Bone marrow (tissue), 2 donors: ENCODE measurements at regions not wholly inside any gene's neighbourhood (a gene's known extent, or its start where the extent isn't known, plus 50 kb on each side); places are given as distances from the start of the nearest gene placed in this dataset.
"Not testable (repeated sequence)": the region's sequence is repeated elsewhere in the genome, so short reads cannot be mapped to it uniquely, and the experiment has no call there.

Experiments
- DNase-seq, 2 donors: peaks; one replicate each; lab custom pipeline; 2025; lab: John Stamatoyannopoulos, UW

DNA sequence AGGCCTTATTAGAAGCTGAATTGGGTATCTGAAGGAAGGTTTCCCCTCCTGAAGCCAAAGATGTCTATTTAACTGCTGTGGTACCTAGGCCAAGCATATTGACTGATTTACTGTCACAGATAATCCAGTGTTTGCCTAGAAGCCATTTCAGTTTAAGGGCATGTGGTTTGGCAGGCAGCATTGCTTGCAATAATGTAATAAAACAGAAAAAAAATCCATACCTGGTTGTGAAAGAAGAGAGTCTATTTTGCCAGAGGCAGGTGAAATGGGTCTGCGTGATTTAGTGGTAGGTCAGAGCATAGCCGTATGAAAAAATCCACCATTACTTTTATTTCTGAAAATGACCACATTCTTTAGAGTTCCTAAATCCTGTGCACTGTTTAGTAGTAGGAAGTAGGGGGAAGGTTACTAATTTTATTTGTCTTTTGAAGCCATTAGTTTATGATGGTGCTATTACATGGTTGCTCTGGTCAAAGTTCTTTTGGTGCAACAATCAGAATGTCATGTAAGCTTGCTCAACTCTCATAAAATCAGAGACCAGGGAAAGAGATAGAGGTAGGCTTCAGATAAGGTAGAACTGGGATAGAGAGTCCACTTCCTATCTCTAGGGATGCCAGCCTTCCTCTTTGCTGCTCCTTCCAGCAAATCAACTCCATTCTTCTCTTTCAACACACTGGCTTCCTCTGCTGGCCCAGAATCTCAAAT is 343.4 kb downstream of the GPD2 start:
- DNase-seq = no peak

DNA sequence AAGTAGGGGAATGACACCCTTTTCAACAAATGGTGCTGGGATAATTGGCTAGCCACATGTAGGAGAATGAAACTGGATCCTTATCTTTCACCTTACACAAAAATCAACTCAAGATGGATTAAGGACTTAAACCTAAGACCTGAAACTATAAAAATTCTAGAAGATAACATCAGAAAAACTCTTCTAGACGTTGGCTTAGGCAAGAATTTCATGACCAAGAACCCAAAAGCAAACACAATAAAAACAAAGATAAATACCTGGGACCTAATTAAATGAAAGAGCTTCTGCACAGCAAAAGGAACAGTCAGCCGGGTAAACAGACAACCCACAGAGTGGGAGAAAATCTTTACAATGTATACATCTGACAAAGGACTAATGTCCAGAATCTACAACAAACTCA is 345.5 kb downstream of the GPD2 start:
- not testable (repeated sequence) for DNase-seq

DNA sequence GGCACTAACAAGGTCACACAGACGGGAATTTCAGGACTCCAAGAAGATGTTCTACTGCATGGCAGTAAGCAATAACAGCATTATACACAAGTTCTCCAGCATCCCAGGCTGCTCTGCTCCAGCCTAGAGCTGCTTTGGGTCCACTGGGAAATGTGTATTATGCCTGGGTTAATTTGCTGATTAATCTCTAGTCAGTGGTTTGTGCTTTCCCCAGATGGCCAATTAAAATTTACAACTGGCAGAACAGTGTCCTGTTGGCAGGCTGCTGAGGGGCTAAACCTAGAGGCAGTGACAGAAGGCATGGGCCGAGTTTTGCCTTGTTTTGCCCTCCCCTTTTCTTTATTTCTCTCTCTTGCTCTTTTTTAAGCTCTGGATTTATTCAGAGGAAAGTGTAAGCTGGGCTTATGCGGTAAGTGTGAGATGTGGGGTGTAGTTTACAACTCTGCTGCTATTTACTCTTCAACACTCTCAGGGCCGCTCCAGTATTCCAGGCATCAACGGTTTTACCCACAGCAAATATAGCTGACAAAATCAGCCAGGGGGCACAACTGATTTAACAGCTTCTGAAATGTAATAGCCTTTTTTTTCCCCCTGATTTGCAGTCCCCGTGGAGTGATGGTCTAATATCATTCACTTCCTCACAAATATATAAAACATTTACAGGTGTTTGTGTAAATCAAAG is 348.0 kb downstream of the GPD2 start:
- DNase-seq = no peak

DNA sequence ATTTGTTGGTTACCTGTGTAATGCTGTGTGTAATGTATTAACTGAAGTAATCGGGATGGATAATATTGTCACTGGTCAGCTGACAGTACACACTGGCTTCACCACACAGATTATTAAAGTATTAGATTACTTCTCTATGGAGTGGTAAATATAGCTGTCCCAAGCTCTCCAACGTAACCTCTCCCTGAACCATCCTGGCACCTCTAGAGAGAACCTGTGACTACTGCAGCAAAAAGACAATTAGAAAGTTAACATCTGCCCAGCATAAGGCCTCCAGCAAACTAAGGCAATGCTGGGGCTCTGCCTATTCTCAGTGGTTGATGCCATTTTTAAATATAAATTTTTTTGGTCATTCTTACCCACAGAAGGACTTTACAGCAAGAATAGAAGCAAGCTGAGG is 351.3 kb downstream of the GPD2 start:
- DNase-seq = no peak

DNA sequence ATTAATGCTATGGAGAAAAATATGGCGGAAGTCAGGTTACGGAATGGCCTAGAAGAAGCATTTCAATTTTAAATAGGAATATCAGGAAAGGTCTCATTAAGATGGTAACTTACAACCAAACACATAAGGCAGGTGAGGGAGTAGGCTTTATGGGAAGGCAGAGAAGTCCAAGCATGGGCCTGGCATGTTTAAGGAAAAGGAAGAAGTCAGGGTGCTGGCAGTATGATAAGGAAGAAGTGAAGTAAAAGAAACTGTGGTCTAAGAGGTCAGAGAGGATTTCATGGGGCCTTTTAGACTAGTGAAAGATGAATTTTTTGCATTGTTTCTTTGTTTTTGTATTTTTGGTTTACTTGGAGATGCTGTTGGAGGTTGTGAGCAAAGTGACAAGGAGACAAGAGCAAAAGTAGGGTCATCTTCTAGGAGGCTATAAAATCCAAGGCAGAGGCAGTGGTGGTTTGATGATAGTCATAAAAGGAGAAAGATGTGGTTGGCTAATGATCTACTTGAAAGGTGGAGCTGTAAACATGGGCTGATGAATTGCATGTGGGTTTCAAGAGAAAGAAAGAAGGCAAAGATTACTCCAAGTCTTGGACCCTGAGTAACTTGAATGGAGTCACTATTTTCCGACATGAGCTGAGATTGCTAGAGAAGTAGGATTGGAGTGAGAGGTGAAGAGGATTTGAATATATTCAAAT is 354.3 kb downstream of the GPD2 start:
- DNase-seq = no peak

DNA sequence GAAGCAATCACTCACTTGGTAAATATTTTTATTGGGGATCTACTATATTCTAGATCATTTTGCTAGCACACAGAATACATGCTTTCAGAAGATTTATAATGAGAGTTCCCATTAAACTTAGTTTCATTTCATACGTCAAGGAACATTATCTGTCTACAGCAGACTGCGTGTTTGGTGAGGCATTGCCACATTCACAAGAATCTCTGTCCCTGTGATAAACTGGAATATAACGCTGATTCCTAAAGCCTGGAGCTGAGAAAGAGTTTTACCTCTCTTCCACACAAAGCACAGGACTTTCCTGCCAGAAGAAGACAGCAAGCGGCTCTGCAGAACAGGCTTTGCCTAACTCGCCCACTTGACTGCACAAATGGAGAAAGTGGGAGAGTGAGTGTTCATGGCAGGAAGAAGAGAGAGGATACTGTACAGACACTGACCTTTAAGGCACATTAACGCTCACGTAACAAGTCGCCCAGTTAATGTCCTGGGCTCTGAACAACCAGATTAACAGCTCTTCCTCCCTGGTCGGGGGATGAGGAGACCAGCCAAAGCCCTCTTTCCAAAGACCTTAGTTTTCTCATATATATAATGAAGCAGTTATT is 356.2 kb downstream of the GPD2 start:
- DNase-seq = no peak

DNA sequence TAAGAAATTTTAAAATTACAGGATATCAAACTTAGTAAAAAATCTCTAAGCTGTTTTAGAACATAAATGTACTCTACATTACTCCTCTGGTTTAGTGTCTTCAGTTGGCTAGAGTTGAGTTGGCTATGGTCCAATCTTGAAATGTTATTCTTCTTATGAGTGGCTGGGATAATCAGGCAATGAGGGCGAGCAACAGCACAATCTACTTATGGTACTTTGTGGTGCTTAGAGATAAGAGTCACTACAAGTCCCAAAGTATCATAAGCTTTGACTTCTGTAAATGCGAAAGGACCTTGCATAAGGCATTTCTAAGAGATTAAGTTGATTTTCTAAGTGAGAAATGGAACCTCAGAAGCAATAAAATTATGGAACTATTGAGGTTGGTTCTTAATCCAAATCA is 361.7 kb downstream of the GPD2 start:
- DNase-seq = no peak

DNA sequence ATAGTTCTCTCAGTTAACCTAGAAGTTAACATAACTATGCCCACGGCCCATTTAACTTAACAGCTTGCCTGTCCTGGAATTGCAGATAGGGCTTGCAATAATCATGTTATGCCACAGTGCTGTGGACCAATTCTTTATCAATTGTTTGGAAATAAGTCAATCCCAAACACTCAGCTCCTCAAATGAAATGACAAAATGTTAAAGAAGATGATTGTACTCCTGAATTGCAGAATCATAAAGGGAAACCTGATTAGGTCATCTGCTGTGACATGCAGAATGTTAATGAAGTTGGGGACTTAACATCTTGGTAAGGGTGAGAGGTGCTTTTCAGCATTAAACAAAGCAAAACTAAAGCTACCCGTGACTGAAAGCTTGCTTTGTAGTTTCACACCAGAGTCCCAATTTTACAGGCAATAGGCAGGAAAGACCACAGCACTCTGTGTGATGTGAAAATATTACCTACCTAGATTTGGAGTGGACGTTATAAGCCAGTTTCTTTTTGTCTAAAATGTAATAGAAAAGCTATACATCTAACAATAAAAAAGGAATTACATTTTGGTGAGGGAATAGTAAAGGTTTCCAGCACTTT is 364.0 kb downstream of the GPD2 start:
- no peak for DNase-seq

DNA sequence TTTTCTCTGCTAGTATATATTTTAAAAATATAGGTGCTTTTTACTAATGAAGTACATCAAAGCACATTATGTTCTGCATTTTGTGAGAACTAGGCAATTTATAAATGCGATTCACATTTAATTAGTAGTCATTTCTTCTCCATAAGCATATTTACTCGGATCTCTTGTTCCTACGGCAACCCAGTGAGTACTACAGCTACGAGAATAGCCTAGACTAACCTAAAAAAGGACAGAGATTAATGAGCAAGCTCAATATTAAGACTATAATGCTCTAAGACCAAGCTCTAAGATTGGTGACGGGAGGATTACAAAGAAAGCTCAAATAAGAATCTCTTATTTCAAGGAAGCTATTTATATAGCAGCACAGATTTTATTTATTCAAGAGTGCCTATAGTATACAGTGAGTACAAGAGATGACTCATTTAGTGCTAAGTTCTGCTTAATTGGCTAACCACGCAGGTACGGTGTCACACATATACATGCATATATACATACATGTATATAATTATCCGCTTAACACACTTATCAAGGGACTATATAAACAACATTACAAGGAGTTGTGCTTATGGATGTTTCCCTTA is 364.7 kb downstream of the GPD2 start:
- DNase-seq = no peak

DNA sequence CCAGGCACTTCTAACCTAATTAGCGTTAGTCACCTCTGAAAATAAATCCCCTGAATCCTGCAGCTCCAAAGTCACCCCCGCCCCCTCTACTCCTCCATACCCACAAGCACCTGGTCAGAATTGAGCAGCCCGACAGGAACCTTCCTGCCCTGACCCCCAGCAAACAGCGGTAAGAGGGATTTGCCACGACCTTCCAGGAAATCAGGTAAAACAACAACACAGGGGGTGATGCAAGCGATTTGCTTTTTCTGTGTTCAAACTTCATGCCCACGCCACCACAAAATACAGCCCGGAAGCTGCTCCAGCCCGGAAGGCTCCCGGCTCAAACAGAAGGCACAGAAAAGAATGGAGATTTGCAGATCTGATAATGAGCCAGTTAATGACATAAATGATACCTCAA is 367.1 kb downstream of the GPD2 start:
- DNase-seq = no peak

DNA sequence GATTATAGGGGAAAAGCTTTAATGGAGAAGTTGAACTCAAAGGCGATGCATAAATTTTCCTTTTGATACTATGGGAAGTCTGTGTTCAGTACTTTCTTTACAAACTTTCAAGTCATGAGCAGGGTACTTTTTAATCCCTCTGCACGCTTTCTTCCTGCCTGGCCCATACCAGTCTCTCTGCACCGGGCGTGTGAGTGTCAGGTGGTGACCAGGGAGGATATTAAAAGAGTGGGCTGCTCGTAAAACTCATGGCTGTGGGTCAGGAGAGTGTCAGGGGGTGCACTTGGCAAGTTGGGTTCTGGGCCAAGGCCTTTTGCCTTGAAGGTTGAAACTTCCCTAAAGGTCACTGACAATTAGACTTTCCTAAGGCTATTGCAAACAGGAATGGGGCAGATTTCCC is 367.8 kb downstream of the GPD2 start:
- no peak for DNase-seq

DNA sequence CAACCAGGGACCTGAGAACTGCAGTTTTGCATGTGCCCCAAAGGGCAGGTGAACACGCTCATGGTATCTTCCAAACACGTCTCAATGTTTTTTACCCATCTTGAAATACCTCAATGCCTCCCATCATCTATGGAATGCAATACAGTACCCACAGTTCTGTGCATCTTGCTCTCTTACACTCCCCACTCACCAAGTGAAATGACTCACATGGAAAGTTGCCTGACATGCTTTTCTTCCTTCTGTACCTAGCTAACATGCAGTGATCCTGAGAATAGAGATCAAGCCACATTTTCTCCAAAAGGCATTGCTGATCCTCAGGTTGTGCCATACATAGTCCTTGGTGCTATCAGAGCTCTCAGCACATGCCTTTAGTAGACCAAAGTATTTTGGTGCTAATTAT is 373.9 kb downstream of the GPD2 start:
- no peak for DNase-seq

DNA sequence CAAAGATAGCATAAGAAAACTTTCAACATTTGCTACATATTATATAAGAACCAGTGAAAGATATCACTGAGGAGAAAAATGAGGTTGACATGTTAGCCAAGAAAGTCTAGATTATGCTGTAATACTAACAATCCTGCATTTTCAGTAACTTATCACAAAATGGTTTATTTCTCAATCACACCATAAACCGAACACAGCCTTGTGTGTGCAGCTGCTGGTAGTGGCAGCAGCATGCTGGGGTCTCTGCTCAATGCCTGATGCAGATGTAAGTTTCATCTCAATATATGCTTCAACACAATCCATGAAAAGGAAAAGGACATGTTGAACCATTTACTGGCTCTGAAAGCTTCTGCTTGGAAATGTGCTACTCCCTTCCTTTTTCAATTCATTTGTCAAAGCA is 376.3 kb downstream of the GPD2 start:
- no peak for DNase-seq

DNA sequence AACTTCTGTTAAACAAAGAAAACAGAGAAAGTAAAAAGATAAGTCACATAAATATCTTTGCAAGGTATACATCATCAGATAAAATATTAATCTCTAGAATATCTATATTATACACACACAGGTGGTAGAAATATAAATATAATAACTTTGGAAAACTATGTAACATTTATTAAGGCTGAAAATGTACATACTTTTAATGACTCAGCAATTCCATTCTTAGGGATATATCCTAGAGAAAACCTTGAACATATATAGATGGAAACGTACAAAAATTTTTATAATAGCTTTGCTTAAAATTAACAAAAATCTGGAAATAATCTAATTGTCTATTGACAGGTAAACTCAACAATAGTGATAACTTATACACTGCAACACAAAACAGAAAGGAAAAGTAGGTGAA is 381.3 kb downstream of the GPD2 start:
- DNase-seq = no peak

DNA sequence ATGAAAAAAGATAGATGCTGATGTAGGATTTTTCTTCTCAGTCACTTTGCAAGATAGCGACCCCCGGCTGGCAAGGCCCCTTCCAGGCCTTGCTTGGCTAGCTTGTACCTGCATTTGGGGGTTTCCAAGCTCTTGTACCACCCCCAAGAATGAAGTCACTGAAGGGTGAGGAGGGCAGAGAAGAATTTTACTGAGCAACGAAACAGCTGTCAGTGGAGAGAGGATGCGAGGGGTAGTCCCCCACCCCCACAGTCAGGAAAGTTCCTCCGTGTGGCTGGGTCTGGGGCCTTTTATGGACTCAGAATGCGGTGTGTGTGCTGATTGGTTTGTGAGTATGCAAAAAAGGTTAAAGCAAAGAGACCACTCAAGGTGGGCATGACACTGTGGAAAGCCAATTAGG is 382.0 kb downstream of the GPD2 start:
- no peak for DNase-seq

DNA sequence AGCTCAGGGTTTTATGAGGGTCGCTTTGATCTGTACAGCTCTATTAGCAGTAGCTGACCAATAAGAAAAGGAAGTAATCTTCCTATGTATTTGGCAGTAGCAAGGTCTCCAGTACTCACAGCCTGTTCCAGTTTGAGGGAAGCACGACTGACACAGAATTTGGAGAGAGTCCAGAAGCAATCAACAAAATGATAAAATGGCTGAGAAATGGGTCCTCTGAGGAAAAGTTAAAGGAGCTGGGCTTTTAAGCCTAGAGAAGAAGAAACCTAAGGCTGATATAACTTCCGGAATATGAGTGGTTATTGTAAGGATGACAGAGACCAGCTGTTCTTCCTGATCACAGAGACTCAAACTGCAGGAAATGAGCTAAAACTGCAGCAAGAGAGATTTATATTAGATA is 382.8 kb downstream of the GPD2 start:
- no peak for DNase-seq

DNA sequence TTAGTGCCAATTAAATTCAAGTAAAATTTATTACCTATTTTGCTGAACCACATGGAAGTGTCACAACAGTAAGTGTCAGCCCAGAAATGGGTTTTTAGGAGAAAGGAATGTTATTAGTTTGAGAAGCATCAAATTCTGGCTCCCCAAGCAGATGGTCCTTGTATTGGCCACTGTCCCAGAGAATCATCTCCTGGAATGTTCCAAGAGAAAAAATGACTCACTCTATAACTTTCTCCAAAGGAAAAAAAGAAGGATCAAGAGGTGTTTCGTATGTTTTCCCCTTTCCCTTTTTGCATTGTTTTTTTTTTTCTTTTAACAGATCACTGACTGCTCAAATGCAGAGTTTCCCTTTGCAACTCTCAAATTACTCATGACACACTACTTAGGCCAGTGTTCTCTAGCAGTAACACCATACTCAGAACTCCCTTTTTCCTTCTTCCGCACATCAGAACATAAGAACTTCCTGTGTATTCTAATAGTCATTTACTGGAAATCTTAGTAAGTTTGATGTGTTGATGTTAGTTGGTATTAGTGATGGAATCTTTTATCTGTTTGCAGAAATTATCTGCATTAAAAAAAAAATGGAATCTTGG is 390.3 kb downstream of the GPD2 start:
- DNase-seq = no peak

DNA sequence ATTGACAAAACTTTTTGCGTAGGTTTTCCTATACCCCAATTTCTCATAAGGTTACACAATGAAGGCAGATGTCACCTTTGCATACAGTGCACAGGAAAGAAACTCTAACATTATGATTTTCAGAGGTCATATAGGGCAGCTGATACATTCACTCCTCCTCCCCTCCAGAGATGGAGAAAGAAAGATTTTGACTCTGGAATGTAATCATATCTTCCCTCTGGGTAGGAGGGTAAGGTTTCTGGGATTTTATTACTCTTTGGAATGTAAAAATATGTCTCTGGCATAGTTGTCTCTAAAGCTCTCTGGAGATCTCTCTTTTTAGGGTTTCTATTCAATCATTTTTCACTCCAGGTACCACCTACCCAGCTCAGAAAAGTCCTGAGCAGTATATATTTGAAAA is 398.3 kb downstream of the GPD2 start:
- DNase-seq = no peak

DNA sequence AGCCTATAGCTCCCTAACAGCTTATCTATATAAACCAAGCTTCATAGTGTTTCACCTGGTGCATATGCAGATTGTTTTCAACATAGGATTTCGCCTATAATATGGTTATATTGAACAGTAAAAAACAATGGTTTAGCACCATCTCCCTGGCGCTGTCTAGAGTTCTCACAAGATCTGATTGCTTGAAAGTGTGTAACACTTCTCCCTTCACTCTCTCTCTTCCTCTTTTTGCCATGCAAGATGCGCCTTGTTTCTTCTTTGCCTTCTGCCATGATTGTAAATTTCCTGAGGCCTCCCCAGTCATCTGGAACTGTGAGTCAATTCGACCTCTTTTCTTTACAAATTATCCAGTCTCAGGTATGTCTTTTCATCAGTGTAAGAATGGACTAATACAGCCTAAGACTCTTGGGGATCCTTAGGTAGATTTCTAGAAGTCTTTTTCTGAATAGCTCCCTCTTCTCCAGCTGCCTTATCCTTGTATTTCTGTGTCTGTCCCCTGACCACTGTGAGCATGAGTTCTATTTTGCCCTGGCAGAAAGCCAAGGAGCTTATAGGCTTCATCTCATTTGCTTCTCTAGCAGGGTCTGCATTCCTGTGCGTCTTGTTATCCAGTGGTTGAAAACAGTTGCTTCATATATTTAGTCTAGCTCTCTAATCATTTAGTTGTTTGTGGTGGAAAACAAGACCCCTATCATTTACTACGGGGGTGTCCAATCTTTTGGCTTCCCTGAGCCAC is 401.6 kb downstream of the GPD2 start:
- DNase-seq = no peak

DNA sequence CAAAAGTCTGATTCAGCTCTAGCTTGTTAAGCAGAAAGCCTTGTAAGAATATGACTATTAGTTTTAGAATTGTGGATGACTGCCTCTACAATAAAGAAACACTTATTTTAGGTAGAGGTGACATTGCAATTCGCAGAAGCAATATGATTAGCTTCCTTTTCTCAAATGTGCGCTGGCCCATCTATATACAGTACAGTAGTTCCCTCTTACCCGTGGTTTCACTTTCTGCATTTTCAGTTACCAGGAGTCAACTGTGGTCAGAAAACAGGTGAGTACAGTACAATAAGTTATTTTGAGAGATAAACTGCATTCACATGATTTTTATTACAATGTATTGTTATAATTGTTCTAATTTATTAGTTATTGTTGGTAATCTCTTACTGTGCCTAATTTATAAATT is 405.1 kb downstream of the GPD2 start:
- no peak for DNase-seq
